ENCODE measurements at regions not wholly inside any gene's neighbourhood (a gene's known extent, or its start where the extent isn't known, plus 50 kb on each side); places are given as distances from the start of the nearest gene placed in this dataset.

DNA sequence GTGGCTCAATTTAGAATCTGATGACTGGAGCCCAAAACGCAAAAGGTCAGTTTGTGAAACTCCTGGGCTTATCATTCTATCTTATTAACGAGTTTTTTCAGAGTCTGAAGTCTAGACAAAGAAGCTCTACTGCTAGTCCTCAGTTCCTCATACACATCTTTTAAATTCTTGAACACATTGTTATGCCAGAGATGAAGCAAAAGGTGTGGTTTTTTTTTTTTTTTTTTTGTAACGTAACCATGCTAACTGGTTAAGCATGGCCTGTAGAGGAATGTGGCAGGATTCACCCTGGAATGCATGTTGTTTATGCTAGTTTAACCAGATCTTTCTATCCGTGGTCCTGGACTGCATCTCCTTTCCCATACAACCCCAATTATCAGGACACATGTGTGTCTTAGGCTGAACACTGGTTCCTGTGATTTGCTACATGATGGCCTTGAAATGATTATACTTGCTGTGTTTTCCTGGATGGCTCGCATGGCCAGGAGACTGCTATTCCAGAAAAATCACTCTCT is 79.3 kb upstream of the MDFIC start:
- no peaks in the 10 kb centered on the region for H3K9me3 ChIP-seq (replicated peaks; ENCODE audit: control insufficient read depth, insufficient read depth, low read length)
- ChIA-PET POLR2A (no interaction called here), CTCF (no interaction called here)
- no peak overlapping the region for H3K4me3 ChIP-seq (replicated peaks in 1 of 3; ENCODE audit: insufficient read depth in 1 of 3, low read depth in 1 of 3, low read length in 3 of 3)
- no peaks in the 10 kb centered on the region for H3K27me3 ChIP-seq (ENCODE audit: control insufficient read depth in 2 of 2, insufficient read depth in 2 of 2, low read length in 2 of 2)
- no peak overlapping the region for H2AFZ ChIP-seq (ENCODE audit: low read depth, low read length)
- H3K9ac ChIP-seq (replicated peaks; ENCODE audit: extremely low read depth, insufficient read depth, low read length), result no peak overlapping the region
- BruUV-seq (replicated peaks), result no TSS peak
- dilution Hi-C loops (cut with MboI; ENCODE audit: extremely low pct_ligation_motif_present, low sequenced_read_pairs) (no loop called here), intact Hi-C loops (cut with micrococcal nuclease) (no loop called here)
- H3K27ac ChIP-seq (ENCODE audit: insufficient read depth, low read depth, low read length), result no peak overlapping the region
- H3K4me1 ChIP-seq (ENCODE audit: control insufficient read depth, extremely low read depth, insufficient read depth, low read length), result no peaks in the 10 kb centered on the region
- no peak overlapping the region for H3K4me2 ChIP-seq (ENCODE audit: insufficient read depth, low read length)
- H3K79me2 ChIP-seq (ENCODE audit: control insufficient read depth, insufficient read depth, low read length), result no peaks in the 10 kb centered on the region
- H3K36me3 ChIP-seq (ENCODE audit: control insufficient read depth in 2 of 2, extremely low read depth in 1 of 2, insufficient read depth in 2 of 2, low read length in 2 of 2), result no peaks in the 10 kb centered on the region
- FAIRE-seq, result no peak
- no peak for DNase-seq (ENCODE audit: low read depth, low spot score)
- H3K9me1 ChIP-seq (replicated peaks; ENCODE audit: control insufficient read depth, extremely low read depth, insufficient read depth, low read length), result no peaks in the 10 kb centered on the region
- TF ChIP-seq, protein P1, sequence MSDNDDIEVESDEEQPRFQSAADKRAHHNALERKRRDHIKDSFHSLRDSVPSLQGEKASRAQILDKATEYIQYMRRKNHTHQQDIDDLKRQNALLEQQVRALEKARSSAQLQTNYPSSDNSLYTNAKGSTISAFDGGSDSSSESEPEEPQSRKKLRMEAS (IDR thresholded peaks at IDR 0.05; ENCODE audit: insufficient read depth, insufficient read length), result no peak
- TF ChIP-seq JUN (IDR thresholded peaks at IDR 0.05; ENCODE audit: borderline replicate concordance, insufficient read depth, insufficient read length, low read depth), result no peak
- TF ChIP-seq, protein P2, sequence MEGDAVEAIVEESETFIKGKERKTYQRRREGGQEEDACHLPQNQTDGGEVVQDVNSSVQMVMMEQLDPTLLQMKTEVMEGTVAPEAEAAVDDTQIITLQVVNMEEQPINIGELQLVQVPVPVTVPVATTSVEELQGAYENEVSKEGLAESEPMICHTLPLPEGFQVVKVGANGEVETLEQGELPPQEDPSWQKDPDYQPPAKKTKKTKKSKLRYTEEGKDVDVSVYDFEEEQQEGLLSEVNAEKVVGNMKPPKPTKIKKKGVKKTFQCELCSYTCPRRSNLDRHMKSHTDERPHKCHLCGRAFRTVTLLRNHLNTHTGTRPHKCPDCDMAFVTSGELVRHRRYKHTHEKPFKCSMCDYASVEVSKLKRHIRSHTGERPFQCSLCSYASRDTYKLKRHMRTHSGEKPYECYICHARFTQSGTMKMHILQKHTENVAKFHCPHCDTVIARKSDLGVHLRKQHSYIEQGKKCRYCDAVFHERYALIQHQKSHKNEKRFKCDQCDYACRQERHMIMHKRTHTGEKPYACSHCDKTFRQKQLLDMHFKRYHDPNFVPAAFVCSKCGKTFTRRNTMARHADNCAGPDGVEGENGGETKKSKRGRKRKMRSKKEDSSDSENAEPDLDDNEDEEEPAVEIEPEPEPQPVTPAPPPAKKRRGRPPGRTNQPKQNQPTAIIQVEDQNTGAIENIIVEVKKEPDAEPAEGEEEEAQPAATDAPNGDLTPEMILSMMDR (IDR thresholded peaks at IDR 0.05; ENCODE audit: extremely low read depth in 1 of 2, insufficient read depth in 1 of 2, low read depth in 1 of 2, low read length in 2 of 2), result no peak
- TF ChIP-seq EZH2 (IDR thresholded peaks at IDR 0.05; ENCODE audit: borderline replicate concordance, low read depth, low read length, severe bottlenecking), result no peak
- no peak for TF ChIP-seq MYC (IDR thresholded peaks at IDR 0.05; ENCODE audit: low read depth, low read length)
- no peak for TF ChIP-seq POLR2A (IDR thresholded peaks at IDR 0.05; ENCODE audit: low read depth, low read length)
- H4K20me1 ChIP-seq (replicated peaks; ENCODE audit: control insufficient read depth, extremely low read depth, insufficient read depth, low read length), result no peaks in the 10 kb centered on the region

DNA sequence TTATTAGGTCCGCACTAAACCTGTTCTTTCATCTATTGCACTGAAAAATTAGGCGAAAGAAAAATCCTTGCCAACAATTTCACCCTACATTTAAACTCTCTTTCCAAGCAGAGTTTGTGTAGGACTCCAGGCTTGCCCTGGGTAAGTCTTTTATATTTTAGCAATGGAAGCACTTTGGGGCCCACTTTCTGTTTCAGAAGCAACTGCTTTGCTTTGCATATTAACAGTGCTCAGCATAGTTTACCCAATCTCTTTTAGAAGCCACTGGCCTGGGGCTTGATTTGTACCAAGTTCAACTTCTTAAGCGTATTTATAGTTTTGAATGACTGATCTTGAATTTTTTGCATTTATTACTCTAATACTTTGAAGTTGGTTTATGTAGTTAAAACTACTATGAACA is 78.8 kb upstream of the MDFIC start:
- dilution Hi-C loops (cut with MboI; ENCODE audit: extremely low pct_ligation_motif_present, low sequenced_read_pairs), result no loop called here
- intact Hi-C loops (cut with micrococcal nuclease), result no loop called here
- CTCF ChIA-PET, result no interaction called here

More for the DNA sequence above, 78.8 kb upstream of the MDFIC start:
- no TSS peak for BruUV-seq (replicated peaks)
- FAIRE-seq, result no peak
- Histone ChIP-seq H3K27ac (ENCODE audit: insufficient read depth, low read depth, low read length) (no peak overlapping the region), H3K9ac (replicated peaks; ENCODE audit: extremely low read depth, insufficient read depth, low read length) (no peak overlapping the region), H3K36me3 (ENCODE audit: control insufficient read depth in 2 of 2, extremely low read depth in 1 of 2, insufficient read depth in 2 of 2, low read length in 2 of 2) (no peaks in the 10 kb centered on the region), H3K9me1 (replicated peaks; ENCODE audit: control insufficient read depth, extremely low read depth, insufficient read depth, low read length) (no peaks in the 10 kb centered on the region), H3K9me3 (replicated peaks; ENCODE audit: control insufficient read depth, insufficient read depth, low read length) (no peaks in the 10 kb centered on the region), H2AFZ (ENCODE audit: low read depth, low read length) (no peak overlapping the region), H3K27me3 (ENCODE audit: control insufficient read depth in 2 of 2, insufficient read depth in 2 of 2, low read length in 2 of 2) (no peaks in the 10 kb centered on the region), H3K4me1 (ENCODE audit: control insufficient read depth, extremely low read depth, insufficient read depth, low read length) (no peaks in the 10 kb centered on the region), H3K4me2 (ENCODE audit: insufficient read depth, low read length) (no peak overlapping the region), H3K4me3 (replicated peaks in 1 of 3; ENCODE audit: insufficient read depth in 1 of 3, low read depth in 1 of 3, low read length in 3 of 3) (no peak overlapping the region), H4K20me1 (replicated peaks; ENCODE audit: control insufficient read depth, extremely low read depth, insufficient read depth, low read length) (no peaks in the 10 kb centered on the region), H3K79me2 (ENCODE audit: control insufficient read depth, insufficient read depth, low read length) (no peaks in the 10 kb centered on the region)
- DNase-seq (ENCODE audit: low read depth, low spot score), result no peak
- POLR2A ChIA-PET, result no interaction called here
- TF ChIP-seq JUN (IDR thresholded peaks at IDR 0.05; ENCODE audit: borderline replicate concordance, insufficient read depth, insufficient read length, low read depth) (no peak), POLR2A (IDR thresholded peaks at IDR 0.05; ENCODE audit: low read depth, low read length) (no peak), GATA2 (IDR thresholded peaks at IDR 0.05; ENCODE audit: insufficient read depth, insufficient read length, low read depth, low read length) (no peak), MYC (IDR thresholded peaks at IDR 0.05; ENCODE audit: low read depth, low read length) (no peak), EZH2 (IDR thresholded peaks at IDR 0.05; ENCODE audit: borderline replicate concordance, low read depth, low read length, severe bottlenecking) (no peak), FOS (IDR thresholded peaks at IDR 0.05; ENCODE audit: borderline replicate concordance, insufficient read depth, low read length) (no peak), POLR2AphosphoS5 (IDR thresholded peaks at IDR 0.05; ENCODE audit: insufficient read depth, low read depth, low read length) (no peak)
- TF ChIP-seq, protein P2 (IDR thresholded peaks at IDR 0.05; ENCODE audit: extremely low read depth in 1 of 2, insufficient read depth in 1 of 2, low read depth in 1 of 2, low read length in 2 of 2), result no peak
- TF ChIP-seq, protein P1 (IDR thresholded peaks at IDR 0.05; ENCODE audit: insufficient read depth, insufficient read length), result no peak

Data from endothelial cell of umbilical vein (primary cell).